Fibroblast of lung (primary cell): ENCODE measurements at regions not wholly inside any gene's neighbourhood (a gene's known extent, or its start where the extent isn't known, plus 50 kb on each side); places are given as distances from the start of the nearest gene placed in this dataset.

Source experiments
- EZH2 ChIP-seq: IDR thresholded peaks from 2 replicates; pipeline ENCODE4 v1.5.1; 2012; ENCODE audit warnings: low read length, control low read depth, mild to moderate bottlenecking; ENCODE audit errors: missing control alignments
- TF ChIP-seq, protein P1 (sequence below), 2 donors: IDR thresholded peaks in 1 of 2; conservative IDR thresholded peaks in 1 of 2; 1 replicate in 1 of 2; 2 replicates in 1 of 2; pipeline ENCODE4 v1.5.1; 2011 to 2012; ENCODE audit warnings: low read length in 2 of 2, control low read depth in 1 of 2, inconsistent platforms in 1 of 2, low read depth in 1 of 2, mild to moderate bottlenecking in 1 of 2

DNA sequence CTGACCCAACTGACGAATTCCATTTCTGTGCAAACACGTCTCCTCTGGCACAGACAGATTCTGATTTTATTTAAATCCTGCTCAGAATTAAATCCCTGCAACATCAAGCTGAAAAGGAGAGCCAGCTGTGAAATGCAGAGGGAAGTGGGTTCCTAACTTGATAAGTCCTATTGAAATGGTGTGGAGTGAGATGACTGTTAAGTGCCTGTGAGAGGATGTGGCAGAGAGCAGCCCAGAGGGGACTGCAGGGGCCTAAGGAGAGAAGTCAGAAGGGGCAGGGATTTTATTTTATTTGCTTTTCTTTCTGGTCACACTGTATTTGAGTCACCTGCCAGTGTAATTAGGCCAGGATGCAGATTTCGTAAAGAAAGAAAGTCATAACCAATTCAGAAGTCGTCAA, 277.4 kb downstream of the NKX6-1 start:
- TF ChIP-seq, protein P1, sequence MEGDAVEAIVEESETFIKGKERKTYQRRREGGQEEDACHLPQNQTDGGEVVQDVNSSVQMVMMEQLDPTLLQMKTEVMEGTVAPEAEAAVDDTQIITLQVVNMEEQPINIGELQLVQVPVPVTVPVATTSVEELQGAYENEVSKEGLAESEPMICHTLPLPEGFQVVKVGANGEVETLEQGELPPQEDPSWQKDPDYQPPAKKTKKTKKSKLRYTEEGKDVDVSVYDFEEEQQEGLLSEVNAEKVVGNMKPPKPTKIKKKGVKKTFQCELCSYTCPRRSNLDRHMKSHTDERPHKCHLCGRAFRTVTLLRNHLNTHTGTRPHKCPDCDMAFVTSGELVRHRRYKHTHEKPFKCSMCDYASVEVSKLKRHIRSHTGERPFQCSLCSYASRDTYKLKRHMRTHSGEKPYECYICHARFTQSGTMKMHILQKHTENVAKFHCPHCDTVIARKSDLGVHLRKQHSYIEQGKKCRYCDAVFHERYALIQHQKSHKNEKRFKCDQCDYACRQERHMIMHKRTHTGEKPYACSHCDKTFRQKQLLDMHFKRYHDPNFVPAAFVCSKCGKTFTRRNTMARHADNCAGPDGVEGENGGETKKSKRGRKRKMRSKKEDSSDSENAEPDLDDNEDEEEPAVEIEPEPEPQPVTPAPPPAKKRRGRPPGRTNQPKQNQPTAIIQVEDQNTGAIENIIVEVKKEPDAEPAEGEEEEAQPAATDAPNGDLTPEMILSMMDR (conservative IDR thresholded peaks at IDR 0.05 in 1 of 2, IDR thresholded peaks at IDR 0.05 in 1 of 2; ENCODE audit: low read depth in 1 of 2, low read length in 2 of 2): no peak
- TF ChIP-seq EZH2: no peak
